ENCODE measurements at regions not wholly inside any gene's neighbourhood (a gene's known extent, or its start where the extent isn't known, plus 50 kb on each side); places are given as distances from the start of the nearest gene placed in this dataset.

DNA sequence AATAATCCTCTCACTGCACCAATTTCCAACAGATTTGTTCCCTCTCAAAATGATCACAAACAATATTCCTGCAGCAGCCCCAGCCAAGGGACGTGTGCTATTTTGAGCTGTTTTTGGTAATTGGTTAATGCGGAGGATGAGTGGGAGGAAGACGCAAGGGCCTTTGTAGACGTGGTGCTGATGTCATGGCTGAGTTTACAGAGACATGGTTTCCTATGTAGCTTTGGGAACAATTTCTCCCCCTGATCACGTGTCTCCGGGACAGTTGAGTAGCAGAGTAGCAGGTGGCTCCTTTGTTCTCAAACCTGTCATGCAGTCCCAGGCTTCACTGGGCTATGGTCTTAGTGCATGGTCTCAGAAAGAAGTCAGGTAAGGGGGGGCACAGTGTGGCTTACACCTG, 183.2 kb upstream of the NECTIN1 start:
- no peak for TF ChIP-seq EP300 (IDR thresholded peaks at IDR 0.05)
- TF ChIP-seq CTCF (IDR thresholded peaks at IDR 0.05), result no peak
